ENCODE measurements at regions not wholly inside any gene's neighbourhood (a gene's known extent, or its start where the extent isn't known, plus 50 kb on each side); places are given as distances from the start of the nearest gene placed in this dataset.

GRCh38 chr2:100726866-100727265, 93.1 kb upstream of the NPAS2 start:
- no peak for TF ChIP-seq MYC (IDR thresholded peaks at IDR 0.05; ENCODE audit: low read depth, low read length)
- TF ChIP-seq CTCF (IDR thresholded peaks at IDR 0.05; ENCODE audit: low read depth, low read length), result no peak

Measured in NB4 (cell line).